NCI-H1694 (cell line): ENCODE measurements at regions not wholly inside any gene's neighbourhood (a gene's known extent, or its start where the extent isn't known, plus 50 kb on each side); places are given as distances from the start of the nearest gene placed in this dataset.

Experiments used
- DNase-seq: peaks from one replicate; lab custom pipeline; 2025; lab: John Stamatoyannopoulos, UW

- no peak for DNase-seq
Observed at GRCh38 chr21:38984568-38984967, 178.8 kb downstream of the ETS2 start.

- DNase-seq, result no peak
Observed at GRCh38 chr21:38983560-38983959, 177.8 kb downstream of the ETS2 start.

GRCh38 chr21:38982804-38983203 lies 177.1 kb downstream of the ETS2 start:
- no peak for DNase-seq

- no peak for DNase-seq
Observed at GRCh38 chr21:38982096-38982495, 176.4 kb downstream of the ETS2 start.

- DNase-seq, result no peak
Observed at GRCh38 chr21:38980416-38981313, 174.9 kb downstream of the ETS2 start.

GRCh38 chr21:38979271-38980121 lies 173.8 kb downstream of the ETS2 start:
- DNase-seq, result no peak

- DNase-seq, result no peak
Observed at GRCh38 chr21:38976900-38977299, 171.2 kb downstream of the ETS2 start.

GRCh38 chr21:38973552-38973951 lies 167.8 kb downstream of the ETS2 start:
- no peak for DNase-seq

GRCh38 chr21:38972078-38972477 lies 166.3 kb downstream of the ETS2 start:
- DNase-seq, result no peak

GRCh38 chr21:38970765-38971164 lies 165.0 kb downstream of the ETS2 start:
- DNase-seq, result no peak

- no peak for DNase-seq
Observed at GRCh38 chr21:38968887-38969543, 163.3 kb downstream of the ETS2 start.

- no peak for DNase-seq
Observed at GRCh38 chr21:38965910-38966504, 160.3 kb downstream of the ETS2 start.

- no peak for DNase-seq
Observed at GRCh38 chr21:38965241-38965640, 159.5 kb downstream of the ETS2 start.

- DNase-seq, result no peak
Observed at GRCh38 chr21:38963006-38963405, 157.3 kb downstream of the ETS2 start.

GRCh38 chr21:38960251-38960650 lies 154.5 kb downstream of the ETS2 start:
- no peak for DNase-seq

GRCh38 chr21:38959692-38960061 lies 153.9 kb downstream of the ETS2 start:
- no peak for DNase-seq

- no peak for DNase-seq
Observed at GRCh38 chr21:38958940-38959691, 153.4 kb downstream of the ETS2 start.

GRCh38 chr21:38958323-38958705 lies 152.6 kb downstream of the ETS2 start:
- no peak for DNase-seq

- DNase-seq, result no peak
Observed at GRCh38 chr21:38957575-38958322, 152.0 kb downstream of the ETS2 start.

- DNase-seq, result no peak
Observed at GRCh38 chr21:38956856-38957571, 151.3 kb downstream of the ETS2 start.
